HepG2 (cell line): ENCODE measurements at regions not wholly inside any gene's neighbourhood (a gene's known extent, or its start where the extent isn't known, plus 50 kb on each side); places are given as distances from the start of the nearest gene placed in this dataset.

Experiments
- ATAC-seq: fragments of 200-7000 bp; cut with Tn5 transposase; 3 replicates; pipeline ENCODE4 v1.9.1; 2020; ENCODE audit warnings: mild to moderate bottlenecking, moderate library complexity
- BruUV-seq: library from RNA; stranded (reverse); fragments of 400-500 nt; replicated peaks from 2 replicates; lab custom pipeline; 2021; lab: Mats Ljungman, UMichigan
- CTCF ChIA-PET: fragments of 300-600 bp; formaldehyde crosslinking; extraction: SDS; loops from one replicate; lab custom pipeline; 2021; ENCODE audit warnings: low total read pairs, inconsistent platforms, low intra/inter-chr PET ratio; lab: Yijun Ruan, JAX
- POLR2A ChIA-PET: fragments of 350-600 bp; sonication (Branson Sonifier 250); formaldehyde crosslinking; loops from one replicate; lab custom pipeline; 2020; ENCODE audit warnings: antibody characterized with exemption, inconsistent platforms; lab: Yijun Ruan, JAX
- DNase-seq: peaks from one replicate; pipeline ENCODE4 v3.0.0-alpha.2; 2015; ENCODE audit warnings: low spot score
- FAIRE-seq: peaks from 3 replicates; lab custom pipeline; 2011; peaks lifted over from hg19 to GRCh38; lab: Jason Lieb, UNC
- H2AFZ ChIP-seq: one replicate; pipeline ENCODE4 v1.6.1; 2011; ENCODE audit warnings: low read length, inconsistent platforms
- H3K27ac ChIP-seq: fragments of 300-600 bp; 3 replicates; pipeline ENCODE4 v1.8.0; 2011; ENCODE audit warnings: mixed run types, mild to moderate bottlenecking, mixed read lengths, low read length, inconsistent platforms; ENCODE audit not compliant: insufficient read depth; ENCODE audit errors: extremely low read length
- H3K27me3 ChIP-seq, 2 experiments: fragments of 200-600 bp in 1 of 2; 2 replicates in 1 of 2; 3 replicates in 1 of 2; pipeline versions ENCODE4 v1.6.0 to v1.8.0; 2011; ENCODE audit warnings: low read length in 2 of 2, mild to moderate bottlenecking in 2 of 2, moderate library complexity in 2 of 2, inconsistent platforms in 1 of 2; ENCODE audit not compliant: insufficient read depth in 2 of 2, control insufficient read depth in 1 of 2
- H3K36me3 ChIP-seq, 2 experiments: fragments of 200-600 bp in 1 of 2; replicated peaks in 1 of 2; 2 replicates in 1 of 2; 3 replicates in 1 of 2; pipeline versions ENCODE4 v1.5.1 to v1.8.0; 2011; ENCODE audit warnings: low read length in 2 of 2, inconsistent platforms in 1 of 2; ENCODE audit not compliant: insufficient read depth in 2 of 2, control insufficient read depth in 1 of 2
- H3K4me1 ChIP-seq: 2 replicates; pipeline ENCODE4 v1.5.1; 2012; ENCODE audit warnings: low read length, inconsistent platforms; ENCODE audit not compliant: insufficient read depth
- H3K4me2 ChIP-seq: 2 replicates; pipeline ENCODE4 v1.6.0; 2011; ENCODE audit warnings: low read depth, low read length, inconsistent platforms
- H3K4me3 ChIP-seq, 3 experiments: fragments of 200-600 bp in 1 of 3; sonication (generic), shearing (Covaris generic) in 1 of 3; replicated peaks in 1 of 3; 2 replicates each; pipeline ENCODE4 v1.5.1; 2011 to 2016; ENCODE audit warnings: low read length in 3 of 3, inconsistent platforms in 2 of 3, low read depth in 2 of 3, mild to moderate bottlenecking in 2 of 3, control low read depth in 1 of 3, mixed read lengths in 1 of 3; ENCODE audit not compliant: insufficient read depth in 1 of 3
- H3K79me2 ChIP-seq: one replicate; pipeline ENCODE4 v1.6.1; 2011; ENCODE audit warnings: low read length, inconsistent platforms; ENCODE audit not compliant: insufficient read depth
- H3K9ac ChIP-seq: 2 replicates; pipeline ENCODE4 v1.6.0; 2011; ENCODE audit warnings: mild to moderate bottlenecking, low read depth, low read length, inconsistent platforms; ENCODE audit not compliant: insufficient read depth
- H3K9me3 ChIP-seq: 2 replicates; pipeline ENCODE4 v1.5.1; 2012; ENCODE audit warnings: mild to moderate bottlenecking, low read length
- H4K20me1 ChIP-seq: 2 replicates; pipeline ENCODE4 v1.6.0; 2011; ENCODE audit warnings: inconsistent platforms, mild to moderate bottlenecking, low read length, moderate library complexity; ENCODE audit not compliant: insufficient read depth
- HMG20B ChIP-seq: conservative IDR thresholded peaks from 2 replicates; pipeline ENCODE4 v1.6.1; 2016; ENCODE audit warnings: missing genetic modification reagents, missing compliant biosample characterization
- RFXANK ChIP-seq: IDR thresholded peaks from 2 replicates; pipeline ENCODE4 v1.6.1; 2016
- ZNF274 ChIP-seq: sonication (generic); formaldehyde crosslinking; IDR thresholded peaks from 2 replicates; pipeline ENCODE4 v1.5.1; 2020; ENCODE audit warnings: mild to moderate bottlenecking, missing genetic modification reagents
- ZNF577 ChIP-seq: sonication (generic); formaldehyde crosslinking; IDR thresholded peaks from 2 replicates; pipeline ENCODE4 v1.4.0; 2020; ENCODE audit warnings: mild to moderate bottlenecking, low read depth, missing genetic modification reagents, borderline replicate concordance
- WGBS: methylation state at CpG from one replicate; pipeline ENCODE4 v1.1.6; 2017; ENCODE audit warnings: low lambda C conversion rate; 5-methylcytosine and 5-hydroxymethylcytosine counted together
- in situ Hi-C: cut with HindIII; loops from 2 replicates; pipeline ENCODE4 v1.10.0; 2017; ENCODE audit warnings: low pct_unique_long_range_greater_than_20kb; ENCODE audit not compliant: extremely low pct_ligation_motif_present
- intact Hi-C: fragments of 100-400 bp; cut with micrococcal nuclease; formaldehyde crosslinking; loops from one replicate; pipeline ENCODE4 v1.10.0; 2022; ENCODE audit not compliant: unreplicated experiment
- TF ChIP-seq, protein P1 (sequence below): sonication (generic); formaldehyde crosslinking; IDR thresholded peaks from 2 replicates; pipeline ENCODE4 v1.4.0; 2020; ENCODE audit warnings: missing genetic modification reagents, borderline replicate concordance
- TF ChIP-seq, protein P2 (sequence below): sonication (generic); formaldehyde crosslinking; IDR thresholded peaks from 2 replicates; pipeline ENCODE4 v1.4.0; 2020; ENCODE audit warnings: missing genetic modification reagents
- TF ChIP-seq, protein P3 (sequence below): sonication (generic); formaldehyde crosslinking; IDR thresholded peaks from 2 replicates; pipeline ENCODE4 v1.9.0; 2021; ENCODE audit warnings: missing genetic modification reagents, borderline replicate concordance

- intact Hi-C loops = no loop called here
- Histone ChIP-seq H4K20me1 (no peaks in the 10 kb centered on the region), H2AFZ (no peak overlapping the region), H3K79me2 (no peaks in the 10 kb centered on the region), H3K27ac (no peak overlapping the region), H3K4me2 (no peak overlapping the region), H3K4me3 (no peak overlapping the region), H3K9ac (no peak overlapping the region), H3K9me3 (no peaks in the 10 kb centered on the region), H3K4me1 (peaks cover 10% of the 10 kb centered on the region), H3K27me3 (no peaks in the 10 kb centered on the region), H3K36me3 (no peaks in the 10 kb centered on the region)
- ChIA-PET CTCF (no interaction called here), POLR2A (no interaction called here)
- DNase-seq = no peak
- in situ Hi-C loops = no loop called here
- no peak for FAIRE-seq
- WGBS = 13% methylated on average over 1 of the region's 1 CpG
- no TSS peak for BruUV-seq
- TF ChIP-seq RFXANK (CRISPR knock-in tag) (no peak), ZNF577 (CRISPR knock-in tag) (no peak), HMG20B (CRISPR knock-in tag) (no peak), ZNF274 (CRISPR knock-in tag) (no peak)
- TF ChIP-seq, protein P1, sequence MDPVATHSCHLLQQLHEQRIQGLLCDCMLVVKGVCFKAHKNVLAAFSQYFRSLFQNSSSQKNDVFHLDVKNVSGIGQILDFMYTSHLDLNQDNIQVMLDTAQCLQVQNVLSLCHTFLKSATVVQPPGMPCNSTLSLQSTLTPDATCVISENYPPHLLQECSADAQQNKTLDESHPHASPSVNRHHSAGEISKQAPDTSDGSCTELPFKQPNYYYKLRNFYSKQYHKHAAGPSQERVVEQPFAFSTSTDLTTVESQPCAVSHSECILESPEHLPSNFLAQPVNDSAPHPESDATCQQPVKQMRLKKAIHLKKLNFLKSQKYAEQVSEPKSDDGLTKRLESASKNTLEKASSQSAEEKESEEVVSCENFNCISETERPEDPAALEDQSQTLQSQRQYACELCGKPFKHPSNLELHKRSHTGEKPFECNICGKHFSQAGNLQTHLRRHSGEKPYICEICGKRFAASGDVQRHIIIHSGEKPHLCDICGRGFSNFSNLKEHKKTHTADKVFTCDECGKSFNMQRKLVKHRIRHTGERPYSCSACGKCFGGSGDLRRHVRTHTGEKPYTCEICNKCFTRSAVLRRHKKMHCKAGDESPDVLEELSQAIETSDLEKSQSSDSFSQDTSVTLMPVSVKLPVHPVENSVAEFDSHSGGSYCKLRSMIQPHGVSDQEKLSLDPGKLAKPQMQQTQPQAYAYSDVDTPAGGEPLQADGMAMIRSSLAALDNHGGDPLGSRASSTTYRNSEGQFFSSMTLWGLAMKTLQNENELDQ (CRISPR knock-in tag) = no peak
- TF ChIP-seq, protein P2, sequence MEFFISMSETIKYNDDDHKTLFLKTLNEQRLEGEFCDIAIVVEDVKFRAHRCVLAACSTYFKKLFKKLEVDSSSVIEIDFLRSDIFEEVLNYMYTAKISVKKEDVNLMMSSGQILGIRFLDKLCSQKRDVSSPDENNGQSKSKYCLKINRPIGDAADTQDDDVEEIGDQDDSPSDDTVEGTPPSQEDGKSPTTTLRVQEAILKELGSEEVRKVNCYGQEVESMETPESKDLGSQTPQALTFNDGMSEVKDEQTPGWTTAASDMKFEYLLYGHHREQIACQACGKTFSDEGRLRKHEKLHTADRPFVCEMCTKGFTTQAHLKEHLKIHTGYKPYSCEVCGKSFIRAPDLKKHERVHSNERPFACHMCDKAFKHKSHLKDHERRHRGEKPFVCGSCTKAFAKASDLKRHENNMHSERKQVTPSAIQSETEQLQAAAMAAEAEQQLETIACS (CRISPR knock-in tag) = no peak
- TF ChIP-seq, protein P3, sequence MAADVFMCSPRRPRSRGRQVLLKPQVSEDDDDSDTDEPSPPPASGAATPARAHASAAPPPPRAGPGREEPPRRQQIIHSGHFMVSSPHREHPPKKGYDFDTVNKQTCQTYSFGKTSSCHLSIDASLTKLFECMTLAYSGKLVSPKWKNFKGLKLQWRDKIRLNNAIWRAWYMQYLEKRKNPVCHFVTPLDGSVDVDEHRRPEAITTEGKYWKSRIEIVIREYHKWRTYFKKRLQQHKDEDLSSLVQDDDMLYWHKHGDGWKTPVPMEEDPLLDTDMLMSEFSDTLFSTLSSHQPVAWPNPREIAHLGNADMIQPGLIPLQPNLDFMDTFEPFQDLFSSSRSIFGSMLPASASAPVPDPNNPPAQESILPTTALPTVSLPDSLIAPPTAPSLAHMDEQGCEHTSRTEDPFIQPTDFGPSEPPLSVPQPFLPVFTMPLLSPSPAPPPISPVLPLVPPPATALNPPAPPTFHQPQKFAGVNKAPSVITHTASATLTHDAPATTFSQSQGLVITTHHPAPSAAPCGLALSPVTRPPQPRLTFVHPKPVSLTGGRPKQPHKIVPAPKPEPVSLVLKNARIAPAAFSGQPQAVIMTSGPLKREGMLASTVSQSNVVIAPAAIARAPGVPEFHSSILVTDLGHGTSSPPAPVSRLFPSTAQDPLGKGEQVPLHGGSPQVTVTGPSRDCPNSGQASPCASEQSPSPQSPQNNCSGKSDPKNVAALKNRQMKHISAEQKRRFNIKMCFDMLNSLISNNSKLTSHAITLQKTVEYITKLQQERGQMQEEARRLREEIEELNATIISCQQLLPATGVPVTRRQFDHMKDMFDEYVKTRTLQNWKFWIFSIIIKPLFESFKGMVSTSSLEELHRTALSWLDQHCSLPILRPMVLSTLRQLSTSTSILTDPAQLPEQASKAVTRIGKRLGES (CRISPR knock-in tag) = no peak
- no peak for ATAC-seq
Observed at GRCh38 chr6:135126729-135127128, 54.4 kb upstream of the MYB start.
